Type B pancreatic cell (in vitro differentiated cells): ENCODE measurements at regions not wholly inside any gene's neighbourhood (a gene's known extent, or its start where the extent isn't known, plus 50 kb on each side); places are given as distances from the start of the nearest gene placed in this dataset.

Experiments used
- DNase-seq: peaks from one replicate; pipeline ENCODE4 v3.0.0; 2021; ENCODE audit warnings: mixed read lengths; ENCODE audit not compliant: unreplicated experiment; ENCODE audit errors: extremely low spot score
- H3K27ac Mint-ChIP-seq: 2 replicates; pipeline ENCODE4 v1.8.0; 2021; ENCODE audit warnings: mild to moderate bottlenecking, mixed read lengths
- H3K27me3 Mint-ChIP-seq: 2 replicates; pipeline ENCODE4 v1.8.0; 2021; ENCODE audit warnings: mixed read lengths
- H3K36me3 Mint-ChIP-seq: 2 replicates; pipeline ENCODE4 v1.8.0; 2021; ENCODE audit warnings: mixed read lengths
- H3K4me1 Mint-ChIP-seq: one replicate; pipeline ENCODE4 v1.8.0; 2021; ENCODE audit warnings: mixed read lengths; ENCODE audit not compliant: unreplicated experiment
- H3K4me3 Mint-ChIP-seq: 2 replicates; pipeline ENCODE4 v1.8.0; 2021; ENCODE audit warnings: mild to moderate bottlenecking, mixed read lengths
- H3K9me3 Mint-ChIP-seq: 2 replicates; pipeline ENCODE4 v1.8.0; 2021; ENCODE audit warnings: mixed read lengths
- CTCF ChIP-seq: fragments of 200-600 bp; sonication (generic); conservative IDR thresholded peaks from 2 replicates; pipeline ENCODE4 v1.5.0; 2021; ENCODE audit warnings: antibody characterized with exemption, mild to moderate bottlenecking

- TF ChIP-seq CTCF = no peak
- Mint-ChIP-seq H3K4me3 (no peak overlapping the region), H3K27ac (no peak overlapping the region), H3K36me3 (no peaks in the 10 kb centered on the region), H3K9me3 (peaks cover 4% of the 10 kb centered on the region), H3K27me3 (no peaks in the 10 kb centered on the region), H3K4me1 (no peaks in the 10 kb centered on the region)
- no peak for DNase-seq
These were observed 301.9 kb upstream of the ARSJ start for GRCh38 chr4:114281164-114281960.

DNA sequence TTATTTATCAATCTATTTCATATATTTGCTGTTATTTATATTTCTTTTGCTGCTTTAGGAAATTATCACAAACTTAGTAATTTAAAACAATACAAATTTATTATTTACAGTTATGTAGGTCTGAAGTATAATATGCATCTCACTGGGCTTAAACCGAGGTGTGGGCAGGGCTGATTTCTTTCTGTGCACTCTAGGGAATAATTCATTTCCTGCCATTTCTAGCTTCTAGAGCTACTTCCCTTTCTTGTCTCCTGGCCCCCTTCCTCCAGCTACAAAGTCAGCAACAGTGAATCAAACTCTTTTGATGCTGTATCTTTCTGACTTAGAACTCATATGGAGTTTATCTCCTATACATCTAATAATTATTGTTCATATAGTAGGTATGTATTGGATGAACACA, 303.5 kb upstream of the ARSJ start:
- Mint-ChIP-seq H3K4me3 (no peak overlapping the region), H3K27ac (no peak overlapping the region)

DNA sequence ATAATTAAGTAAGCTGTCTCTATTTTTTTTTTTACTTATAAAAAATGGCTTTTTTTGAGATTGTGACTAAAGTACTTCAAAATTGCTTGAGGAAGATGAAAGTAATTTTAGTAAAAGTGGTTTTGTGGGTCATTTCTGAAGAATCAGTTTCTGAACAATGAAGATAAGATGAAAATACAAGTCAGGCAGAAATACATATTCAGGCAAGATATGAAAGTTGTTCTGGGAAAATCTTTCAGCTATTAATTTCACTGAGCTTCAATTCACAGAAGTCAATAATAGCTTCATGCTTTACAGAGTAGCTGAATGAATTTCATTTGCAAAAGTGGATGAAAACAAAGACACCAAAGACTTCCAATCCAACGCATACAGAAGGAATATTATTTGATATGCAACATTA, 305.2 kb upstream of the ARSJ start:
- Mint-ChIP-seq H3K27ac (no peak overlapping the region), H3K36me3 (no peaks in the 10 kb centered on the region), H3K27me3 (no peaks in the 10 kb centered on the region), H3K9me3 (peaks cover 8% of the 10 kb centered on the region), H3K4me3 (no peak overlapping the region), H3K4me1 (no peaks in the 10 kb centered on the region)
- DNase-seq = no peak
- TF ChIP-seq CTCF = no peak

More for the DNA sequence above, 303.5 kb upstream of the ARSJ start:
- H3K9me3 Mint-ChIP-seq = peaks cover 4% of the 10 kb centered on the region
- DNase-seq = no peak
- no peaks in the 10 kb centered on the region for H3K27me3 Mint-ChIP-seq
- no peak for TF ChIP-seq CTCF
- no peaks in the 10 kb centered on the region for H3K36me3 Mint-ChIP-seq
- no peaks in the 10 kb centered on the region for H3K4me1 Mint-ChIP-seq

- no peak for DNase-seq
- Mint-ChIP-seq H3K4me3 (no peak overlapping the region), H3K27me3 (no peaks in the 10 kb centered on the region)
These were observed 306.9 kb upstream of the ARSJ start for GRCh38 chr4:114286262-114286810.

DNA sequence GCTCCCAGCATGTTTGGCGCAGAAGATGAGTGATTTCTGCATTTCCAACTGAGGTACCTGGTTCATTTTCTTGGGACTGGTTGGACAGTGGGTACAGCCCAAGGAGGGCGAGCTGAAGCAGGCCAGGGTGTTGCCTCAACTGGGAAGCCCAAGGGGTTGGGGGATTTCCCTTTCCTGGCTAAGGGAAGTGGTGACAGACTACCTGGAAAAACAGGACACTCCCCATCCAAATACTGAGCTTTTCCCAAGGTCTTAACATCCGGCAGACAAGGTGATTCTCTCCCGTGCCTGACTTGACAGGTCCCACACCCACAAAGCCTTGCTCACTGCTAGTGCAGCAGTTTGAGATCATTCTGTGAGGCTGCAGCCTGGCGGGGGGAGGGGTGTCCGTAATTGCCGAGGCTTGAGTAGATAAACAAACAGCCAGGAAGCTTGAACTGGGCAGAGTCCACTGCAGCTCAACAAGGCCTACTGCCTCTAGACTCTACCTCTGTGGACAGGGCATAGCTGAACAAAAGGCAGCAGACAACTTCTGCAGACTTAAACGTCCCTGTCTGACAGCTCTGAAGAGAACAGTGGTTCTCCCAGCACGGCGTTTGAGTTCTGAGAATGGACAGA, 307.7 kb upstream of the ARSJ start:
- no peaks in the 10 kb centered on the region for H3K36me3 Mint-ChIP-seq
- no peak for TF ChIP-seq CTCF
- H3K4me3 Mint-ChIP-seq = no peak overlapping the region
- DNase-seq = no peak
- H3K4me1 Mint-ChIP-seq = no peaks in the 10 kb centered on the region
- peaks cover 10% of the 10 kb centered on the region for H3K9me3 Mint-ChIP-seq
- no peaks in the 10 kb centered on the region for H3K27me3 Mint-ChIP-seq
- H3K27ac Mint-ChIP-seq = no peak overlapping the region

More at GRCh38 chr4:114286262-114286810, 306.9 kb upstream of the ARSJ start:
- no peaks in the 10 kb centered on the region for H3K36me3 Mint-ChIP-seq
- H3K9me3 Mint-ChIP-seq = peaks cover 8% of the 10 kb centered on the region
- H3K4me1 Mint-ChIP-seq = no peaks in the 10 kb centered on the region
- no peak overlapping the region for H3K27ac Mint-ChIP-seq
- TF ChIP-seq CTCF = no peak
